Caco-2 (cell line): ENCODE measurements at regions not wholly inside any gene's neighbourhood (a gene's known extent, or its start where the extent isn't known, plus 50 kb on each side); places are given as distances from the start of the nearest gene placed in this dataset.

Experiments
- BruUV-seq: library from RNA; stranded (reverse); fragments of 400-500 nt; replicated peaks from 2 replicates; lab custom pipeline; 2021; lab: Mats Ljungman, UMichigan
- CTCF ChIA-PET: fragments of 300-600 bp; sonication (Branson Sonifier 250); formaldehyde crosslinking; loops from one replicate; lab custom pipeline; 2022; ENCODE audit warnings: antibody characterized with exemption; lab: Charles Lee
- POLR2A ChIA-PET: fragments of 300-600 bp; sonication (Branson Sonifier 250); formaldehyde crosslinking; loops from one replicate; lab custom pipeline; 2022; ENCODE audit warnings: antibody characterized with exemption; lab: Charles Lee
- DNase-seq, 2 experiments: peaks; one replicate each; pipeline versions ENCODE4 v3.0.0 to v3.0.0-alpha.2; 2020 to 2022
- H3K27me3 ChIP-seq: replicated peaks from 2 replicates; pipeline ENCODE4 v1.6.0; 2011; ENCODE audit warnings: low read length; ENCODE audit not compliant: control insufficient read depth, insufficient read depth
- H3K36me3 ChIP-seq: 2 replicates; pipeline ENCODE4 v1.5.1; 2011; ENCODE audit warnings: low read length; ENCODE audit not compliant: control insufficient read depth, insufficient read depth
- H3K4me1 ChIP-seq: fragments of 250-450 bp; sonication (Bioruptor Pico); 2 replicates; pipeline ENCODE4 v1.5.1; 2020; ENCODE audit warnings: mild to moderate bottlenecking
- H3K4me3 ChIP-seq: 2 replicates; pipeline ENCODE4 v1.5.1; 2011; ENCODE audit warnings: low read depth, mild to moderate bottlenecking, control low read depth, low read length
- H3K9me3 ChIP-seq: fragments of 250-450 bp; sonication (Bioruptor Pico); 2 replicates; pipeline ENCODE4 v1.5.1; 2020; ENCODE audit warnings: mild to moderate bottlenecking, moderate library complexity
- H3K27ac Mint-ChIP-seq: one replicate; pipeline ENCODE4 v1.8.0; 2022; ENCODE audit warnings: mixed read lengths; ENCODE audit not compliant: unreplicated experiment
- H3K27me3 Mint-ChIP-seq: one replicate; pipeline ENCODE4 v1.8.0; 2022; ENCODE audit warnings: mixed read lengths; ENCODE audit not compliant: insufficient read depth, unreplicated experiment
- H3K36me3 Mint-ChIP-seq: one replicate; pipeline ENCODE4 v1.8.0; 2022; ENCODE audit warnings: mild to moderate bottlenecking, mixed read lengths; ENCODE audit not compliant: insufficient read depth, unreplicated experiment
- H3K4me1 Mint-ChIP-seq: one replicate; pipeline ENCODE4 v1.8.0; 2022; ENCODE audit warnings: low read depth, mixed read lengths; ENCODE audit not compliant: unreplicated experiment
- H3K4me3 Mint-ChIP-seq: one replicate; pipeline ENCODE4 v1.8.0; 2022; ENCODE audit warnings: mild to moderate bottlenecking, moderate library complexity, mixed read lengths; ENCODE audit not compliant: unreplicated experiment
- H3K9me3 Mint-ChIP-seq: one replicate; pipeline ENCODE4 v1.8.0; 2022; ENCODE audit warnings: mixed read lengths; ENCODE audit not compliant: unreplicated experiment
- intact Hi-C: fragments of 100-400 bp; cut with micrococcal nuclease; formaldehyde crosslinking; loops from one replicate; pipeline ENCODE4 v1.10.0; 2022; ENCODE audit not compliant: unreplicated experiment
- TF ChIP-seq, protein P1 (sequence below), 2 experiments: fragments of 200-600 bp in 1 of 2; IDR thresholded peaks; 1 replicate in 1 of 2; 2 replicates in 1 of 2; pipeline versions ENCODE4 v1.5.1 to v1.8.0; 2011 to 2022; ENCODE audit warnings: antibody characterized with exemption in 1 of 2, control low read depth in 1 of 2, inconsistent platforms in 1 of 2, low read depth in 1 of 2, low read length in 1 of 2, mild to moderate bottlenecking in 1 of 2, moderate library complexity in 1 of 2; ENCODE audit not compliant: insufficient read depth in 1 of 2, severe bottlenecking in 1 of 2, unreplicated experiment in 1 of 2

DNA sequence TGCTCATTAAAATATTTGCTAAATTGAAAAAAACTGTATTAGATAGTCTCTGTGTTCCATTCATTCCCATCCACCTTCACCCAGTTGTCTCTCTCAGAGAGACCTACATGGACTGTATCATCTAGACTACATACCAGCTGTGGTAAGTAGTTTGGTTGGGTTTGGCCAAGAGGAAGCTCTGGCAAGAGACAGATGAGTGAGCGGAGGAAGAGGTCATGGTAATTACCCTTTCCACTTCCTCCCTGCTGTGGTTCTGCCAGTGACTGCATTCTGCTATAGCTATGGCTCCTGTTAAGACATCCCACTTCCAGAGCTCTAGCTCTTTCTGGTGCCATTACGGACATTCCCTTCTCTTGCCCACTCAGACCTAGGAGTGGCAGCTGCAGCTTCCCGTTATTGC is 239.0 kb upstream of the MID1 start:
- Mint-ChIP-seq H3K36me3 (no peaks in the 10 kb centered on the region), H3K9me3 (no peaks in the 10 kb centered on the region), H3K4me1 (no peaks in the 10 kb centered on the region), H3K4me3 (no peak overlapping the region), H3K27me3 (no peaks in the 10 kb centered on the region), H3K27ac (no peak overlapping the region)
- no TSS peak for BruUV-seq
- ChIA-PET CTCF (no interaction called here), POLR2A (no interaction called here)
- no peak for DNase-seq
- Histone ChIP-seq H3K27me3 (no peaks in the 10 kb centered on the region), H3K36me3 (no peaks in the 10 kb centered on the region), H3K9me3 (no peaks in the 10 kb centered on the region), H3K4me1 (no peaks in the 10 kb centered on the region), H3K4me3 (no peak overlapping the region)
- TF ChIP-seq, protein P1, sequence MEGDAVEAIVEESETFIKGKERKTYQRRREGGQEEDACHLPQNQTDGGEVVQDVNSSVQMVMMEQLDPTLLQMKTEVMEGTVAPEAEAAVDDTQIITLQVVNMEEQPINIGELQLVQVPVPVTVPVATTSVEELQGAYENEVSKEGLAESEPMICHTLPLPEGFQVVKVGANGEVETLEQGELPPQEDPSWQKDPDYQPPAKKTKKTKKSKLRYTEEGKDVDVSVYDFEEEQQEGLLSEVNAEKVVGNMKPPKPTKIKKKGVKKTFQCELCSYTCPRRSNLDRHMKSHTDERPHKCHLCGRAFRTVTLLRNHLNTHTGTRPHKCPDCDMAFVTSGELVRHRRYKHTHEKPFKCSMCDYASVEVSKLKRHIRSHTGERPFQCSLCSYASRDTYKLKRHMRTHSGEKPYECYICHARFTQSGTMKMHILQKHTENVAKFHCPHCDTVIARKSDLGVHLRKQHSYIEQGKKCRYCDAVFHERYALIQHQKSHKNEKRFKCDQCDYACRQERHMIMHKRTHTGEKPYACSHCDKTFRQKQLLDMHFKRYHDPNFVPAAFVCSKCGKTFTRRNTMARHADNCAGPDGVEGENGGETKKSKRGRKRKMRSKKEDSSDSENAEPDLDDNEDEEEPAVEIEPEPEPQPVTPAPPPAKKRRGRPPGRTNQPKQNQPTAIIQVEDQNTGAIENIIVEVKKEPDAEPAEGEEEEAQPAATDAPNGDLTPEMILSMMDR (IDR thresholded peaks at IDR 0.05; ENCODE audit: insufficient read depth in 1 of 2, low read depth in 1 of 2, low read length in 1 of 2, severe bottlenecking in 1 of 2, unreplicated experiment in 1 of 2), result no peak
- intact Hi-C loops, result no loop called here

DNA sequence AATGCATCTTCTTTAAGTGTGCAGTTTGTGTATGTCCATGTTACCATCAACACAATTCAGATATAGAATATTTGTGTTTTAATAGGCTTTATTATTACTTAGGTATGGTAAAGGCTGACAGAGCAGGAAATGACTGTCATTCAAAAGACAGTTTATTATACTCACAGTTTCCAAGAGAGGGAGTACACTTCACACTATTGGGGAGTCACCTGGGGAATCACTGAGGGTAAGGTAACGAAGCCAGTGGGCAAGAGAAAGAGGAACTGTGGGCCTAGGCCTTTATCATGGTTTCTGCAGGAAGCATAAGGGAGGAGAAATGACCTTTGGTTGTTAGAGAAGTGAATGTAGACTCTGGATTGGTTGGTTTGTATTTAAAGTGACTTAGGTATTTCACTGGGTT is 235.1 kb upstream of the HCCS start:
- intact Hi-C loops, result no loop called here
- BruUV-seq, result no TSS peak
- no peaks in the 10 kb centered on the region for H3K9me3 ChIP-seq
- H3K27me3 Mint-ChIP-seq, result no peaks in the 10 kb centered on the region
- DNase-seq, result peak in 1 of 2 experiments; percentile 0
- no peaks in the 10 kb centered on the region for H3K36me3 ChIP-seq
- no peaks in the 10 kb centered on the region for H3K4me1 ChIP-seq
- no peak overlapping the region for H3K4me3 Mint-ChIP-seq
- no peaks in the 10 kb centered on the region for H3K36me3 Mint-ChIP-seq
- H3K4me3 ChIP-seq, result no peak overlapping the region
- no peak overlapping the region for H3K27ac Mint-ChIP-seq
- TF ChIP-seq, protein P1 (IDR thresholded peaks at IDR 0.05; ENCODE audit: insufficient read depth in 1 of 2, low read depth in 1 of 2, low read length in 1 of 2, severe bottlenecking in 1 of 2, unreplicated experiment in 1 of 2), result no peak
- ChIA-PET POLR2A (no interaction called here), CTCF (no interaction called here)
- peaks cover 6% of the 10 kb centered on the region for H3K4me1 Mint-ChIP-seq
- peaks cover 7% of the 10 kb centered on the region for H3K9me3 Mint-ChIP-seq
- H3K27me3 ChIP-seq, result no peaks in the 10 kb centered on the region

DNA sequence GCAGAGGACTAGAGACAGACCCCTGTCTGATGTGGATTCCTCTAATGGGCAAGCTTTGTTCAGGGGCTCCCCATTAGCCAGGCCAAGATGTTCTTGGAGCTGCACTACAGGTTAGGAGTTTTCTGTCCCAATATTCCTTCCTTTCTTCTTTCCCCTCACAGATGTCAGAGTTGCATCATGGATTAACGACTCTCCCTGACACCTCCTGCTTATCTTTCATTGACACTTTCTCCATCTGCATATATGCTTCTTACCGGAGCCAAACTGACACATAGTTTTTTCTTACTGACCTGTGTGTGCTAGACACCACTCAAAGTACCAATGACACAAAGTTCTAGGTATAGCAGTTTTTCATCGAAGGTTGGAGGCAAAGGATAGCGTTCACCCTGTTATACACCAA is 228.6 kb upstream of the HCCS start:
- no peaks in the 10 kb centered on the region for H3K9me3 Mint-ChIP-seq
- TF ChIP-seq, protein P1 (IDR thresholded peaks at IDR 0.05; ENCODE audit: insufficient read depth in 1 of 2, low read depth in 1 of 2, low read length in 1 of 2, severe bottlenecking in 1 of 2, unreplicated experiment in 1 of 2), result no peak
- no peaks in the 10 kb centered on the region for H3K36me3 Mint-ChIP-seq

More for the DNA sequence above, 228.6 kb upstream of the HCCS start:
- intact Hi-C loops, result no loop called here
- BruUV-seq, result no TSS peak
- no peaks in the 10 kb centered on the region for H3K4me1 Mint-ChIP-seq
- Histone ChIP-seq H3K27me3 (no peaks in the 10 kb centered on the region), H3K36me3 (no peaks in the 10 kb centered on the region), H3K4me3 (no peak overlapping the region), H3K9me3 (no peaks in the 10 kb centered on the region), H3K4me1 (no peaks in the 10 kb centered on the region)
- CTCF ChIA-PET, result no interaction called here
- no peak overlapping the region for H3K27ac Mint-ChIP-seq
- POLR2A ChIA-PET, result no interaction called here
- no peak overlapping the region for H3K4me3 Mint-ChIP-seq
- H3K27me3 Mint-ChIP-seq, result no peaks in the 10 kb centered on the region
- DNase-seq, result no peak
